ENCODE measurements at regions not wholly inside any gene's neighbourhood (a gene's known extent, or its start where the extent isn't known, plus 50 kb on each side); places are given as distances from the start of the nearest gene placed in this dataset.

GRCh38 chr22:22109693-22110466 lies 127.3 kb upstream of the TOP3B start:
- no peak overlapping the region for H3K4me3 ChIP-seq (ENCODE audit: low read depth, low read length)
- DNase-seq (ENCODE audit: low read depth) = peak; percentile 18
- FAIRE-seq = no peak
- TF ChIP-seq CTCF (IDR thresholded peaks at IDR 0.05; ENCODE audit: insufficient read depth, low read length, severe bottlenecking) = peak; percentile 12
- H3K27me3 ChIP-seq (ENCODE audit: control insufficient read depth, insufficient read depth, low read length) = no peaks in the 10 kb centered on the region
- H3K36me3 ChIP-seq (ENCODE audit: control insufficient read depth, insufficient read depth, low read length) = no peaks in the 10 kb centered on the region

GRCh38 chr22:22106855-22107254 lies 124.3 kb upstream of the TOP3B start:
- TF ChIP-seq CTCF (IDR thresholded peaks at IDR 0.05; ENCODE audit: insufficient read depth, low read length, severe bottlenecking) = no peak
- FAIRE-seq (no peak), DNase-seq (ENCODE audit: low read depth) (no peak)
- H3K4me3 ChIP-seq (ENCODE audit: low read depth, low read length) = no peak overlapping the region
- no peaks in the 10 kb centered on the region for H3K27me3 ChIP-seq (ENCODE audit: control insufficient read depth, insufficient read depth, low read length)
- H3K36me3 ChIP-seq (ENCODE audit: control insufficient read depth, insufficient read depth, low read length) = no peaks in the 10 kb centered on the region

- H3K4me3 ChIP-seq (ENCODE audit: low read depth, low read length) = no peak overlapping the region
- TF ChIP-seq CTCF (IDR thresholded peaks at IDR 0.05; ENCODE audit: insufficient read depth, low read length, severe bottlenecking) = no peak
- H3K27me3 ChIP-seq (ENCODE audit: control insufficient read depth, insufficient read depth, low read length) = no peaks in the 10 kb centered on the region
- FAIRE-seq (no peak), DNase-seq (ENCODE audit: low read depth) (no peak)
- no peaks in the 10 kb centered on the region for H3K36me3 ChIP-seq (ENCODE audit: control insufficient read depth, insufficient read depth, low read length)
Observed at GRCh38 chr22:22105364-22105763, 122.8 kb upstream of the TOP3B start.

GRCh38 chr22:22103078-22103875 lies 120.7 kb upstream of the TOP3B start:
- no peak overlapping the region for H3K4me3 ChIP-seq (ENCODE audit: low read depth, low read length)
- TF ChIP-seq CTCF (IDR thresholded peaks at IDR 0.05; ENCODE audit: insufficient read depth, low read length, severe bottlenecking) = peak; percentile 52
- no peak for FAIRE-seq
- no peak for DNase-seq (ENCODE audit: low read depth)
- H3K36me3 ChIP-seq (ENCODE audit: control insufficient read depth, insufficient read depth, low read length) = no peaks in the 10 kb centered on the region
- H3K27me3 ChIP-seq (ENCODE audit: control insufficient read depth, insufficient read depth, low read length) = no peaks in the 10 kb centered on the region

- FAIRE-seq = no peak
Observed at GRCh38 chr22:22099833-22100812, 117.5 kb upstream of the TOP3B start.

More at GRCh38 chr22:22099833-22100812, 117.5 kb upstream of the TOP3B start:
- DNase-seq (ENCODE audit: low read depth) = peak; percentile 43
- peaks cover 2% of the 10 kb centered on the region for H3K27me3 ChIP-seq (ENCODE audit: control insufficient read depth, insufficient read depth, low read length)
- peak; percentile 74 for TF ChIP-seq CTCF (IDR thresholded peaks at IDR 0.05; ENCODE audit: insufficient read depth, low read length, severe bottlenecking)
- no peaks in the 10 kb centered on the region for H3K36me3 ChIP-seq (ENCODE audit: control insufficient read depth, insufficient read depth, low read length)
- no peak overlapping the region for H3K4me3 ChIP-seq (ENCODE audit: low read depth, low read length)
